MM.1S (cell line): ENCODE measurements at regions not wholly inside any gene's neighbourhood (a gene's known extent, or its start where the extent isn't known, plus 50 kb on each side); places are given as distances from the start of the nearest gene placed in this dataset.

ENCODE experiments used
- DNase-seq: peaks from one replicate; pipeline ENCODE4 v3.0.0-alpha.2; 2015
- H2AFZ ChIP-seq: fragments of 300-600 bp; sonication (generic); 2 replicates; pipeline ENCODE4 v1.6.0; 2016; ENCODE audit warnings: antibody characterized with exemption, low read length
- H3F3A ChIP-seq: fragments of 300-600 bp; sonication (generic); 2 replicates; pipeline ENCODE4 v1.6.1; 2016; ENCODE audit warnings: mild to moderate bottlenecking, antibody characterized with exemption, low read length, moderate library complexity, mixed read lengths; ENCODE audit not compliant: insufficient read depth
- H3K27ac ChIP-seq: fragments of 300-600 bp; sonication (generic); 2 replicates; pipeline ENCODE4 v1.5.1; 2016; ENCODE audit warnings: mild to moderate bottlenecking, low read length
- H3K27me3 ChIP-seq: fragments of 300-600 bp; sonication (generic); replicated peaks from 2 replicates; pipeline ENCODE4 v1.6.0; 2016; ENCODE audit warnings: low read length; ENCODE audit not compliant: insufficient read depth
- H3K36me3 ChIP-seq: fragments of 300-600 bp; sonication (generic); replicated peaks from 2 replicates; pipeline ENCODE4 v1.6.1; 2016; ENCODE audit warnings: mild to moderate bottlenecking, low read length, mixed read lengths; ENCODE audit not compliant: insufficient read depth
- H3K4me1 ChIP-seq: fragments of 300-600 bp; sonication (generic); 2 replicates; pipeline ENCODE4 v1.6.1; 2016; ENCODE audit warnings: low read length, mixed read lengths
- H3K4me2 ChIP-seq: fragments of 300-600 bp; sonication (generic); 2 replicates; pipeline ENCODE4 v1.6.0; 2016; ENCODE audit warnings: low read depth, low read length
- H3K4me3 ChIP-seq: fragments of 300-600 bp; sonication (generic); 2 replicates; pipeline ENCODE4 v1.5.1; 2016; ENCODE audit warnings: low read length, mixed read lengths
- H3K79me2 ChIP-seq: fragments of 300-600 bp; sonication (generic); 2 replicates; pipeline ENCODE4 v1.6.1; 2016; ENCODE audit warnings: mixed run types, low read length, mixed read lengths
- H3K9ac ChIP-seq: fragments of 300-600 bp; sonication (generic); 2 replicates; pipeline ENCODE4 v1.6.1; 2016; ENCODE audit warnings: low read length, mixed read lengths
- H3K9me2 ChIP-seq: fragments of 300-600 bp; sonication (generic); replicated peaks from 2 replicates; pipeline ENCODE4 v1.6.1; 2016; ENCODE audit warnings: mild to moderate bottlenecking, low read length, mixed read lengths; ENCODE audit not compliant: insufficient read depth
- H3K9me3 ChIP-seq: fragments of 300-600 bp; sonication (generic); replicated peaks from 2 replicates; pipeline ENCODE4 v1.6.1; 2016; ENCODE audit warnings: mild to moderate bottlenecking, low read length, mixed read lengths; ENCODE audit not compliant: insufficient read depth
- H4K20me1 ChIP-seq: fragments of 300-600 bp; sonication (generic); 2 replicates; pipeline ENCODE4 v1.6.1; 2016; ENCODE audit warnings: mild to moderate bottlenecking, low read length, moderate library complexity, mixed read lengths; ENCODE audit not compliant: insufficient read depth
- EZH2 ChIP-seq: fragments of 300-600 bp; sonication (generic); optimal IDR thresholded peaks from 2 replicates; pipeline ENCODE3; 2017; ENCODE audit warnings: low read depth, mild to moderate bottlenecking, antibody characterized with exemption, low read length, mixed read lengths
- EZH2phosphoT487 ChIP-seq: fragments of 300-600 bp; sonication (generic); IDR thresholded peaks from 2 replicates; pipeline ENCODE4 v1.6.1; 2018; ENCODE audit warnings: antibody characterized with exemption, low read length
- TF ChIP-seq, protein P1 (sequence below): fragments of 300-600 bp; sonication (generic); IDR thresholded peaks from 2 replicates; pipeline ENCODE4 v1.5.1; 2016; ENCODE audit warnings: antibody characterized with exemption, low read length, mixed read lengths

DNA sequence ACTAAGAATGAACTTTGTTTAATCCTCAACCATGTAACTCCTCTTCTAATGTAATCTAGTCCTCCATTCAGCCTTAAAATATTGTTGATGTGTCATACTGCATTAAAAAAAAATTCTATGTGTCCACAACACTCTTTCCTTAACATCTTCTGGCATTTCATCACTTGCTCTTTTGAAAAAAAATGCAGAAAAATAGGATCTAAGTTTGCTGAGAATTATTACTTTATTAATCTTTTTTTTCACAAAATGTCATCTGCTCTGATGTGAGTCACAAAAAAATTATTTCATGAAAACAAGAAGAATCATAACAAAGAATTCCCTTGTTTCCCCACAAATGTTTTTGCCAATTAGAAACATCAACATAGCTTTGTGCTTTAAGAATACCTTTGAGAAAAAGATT, 410.1 kb upstream of the MGAT4C start:
- DNase-seq = no peak
- Histone ChIP-seq H3K4me2 (no peak overlapping the region), H3K4me1 (no peaks in the 10 kb centered on the region)

DNA sequence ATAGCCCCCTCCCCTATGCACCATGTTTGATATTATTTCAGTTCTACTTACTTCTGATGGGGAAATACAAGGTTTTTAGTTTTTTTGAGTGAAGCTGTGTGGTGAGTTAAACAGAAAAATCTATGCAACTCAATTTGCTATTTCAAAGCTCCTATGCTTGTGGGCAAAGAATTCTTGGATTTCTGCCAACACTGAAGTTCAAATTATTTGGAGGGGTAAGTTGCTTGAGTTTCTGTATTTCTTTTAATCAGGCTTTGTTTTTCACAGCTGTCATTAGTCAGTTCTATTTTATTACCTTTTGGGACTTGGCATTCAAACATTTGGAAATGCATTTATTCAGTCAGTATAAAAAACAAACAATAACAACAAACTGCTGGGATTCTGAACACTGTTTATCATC, 407.5 kb upstream of the MGAT4C start:
- H3K36me3 ChIP-seq = no peaks in the 10 kb centered on the region
- H3K9me3 ChIP-seq = no peaks in the 10 kb centered on the region
- no peaks in the 10 kb centered on the region for H3K9me2 ChIP-seq
- H3K27ac ChIP-seq = no peak overlapping the region
- H3K9ac ChIP-seq = no peak overlapping the region
- no peak overlapping the region for H2AFZ ChIP-seq
- H4K20me1 ChIP-seq = no peaks in the 10 kb centered on the region
- H3F3A ChIP-seq = no peaks in the 10 kb centered on the region
- no peaks in the 10 kb centered on the region for H3K79me2 ChIP-seq
- TF ChIP-seq, protein P1, sequence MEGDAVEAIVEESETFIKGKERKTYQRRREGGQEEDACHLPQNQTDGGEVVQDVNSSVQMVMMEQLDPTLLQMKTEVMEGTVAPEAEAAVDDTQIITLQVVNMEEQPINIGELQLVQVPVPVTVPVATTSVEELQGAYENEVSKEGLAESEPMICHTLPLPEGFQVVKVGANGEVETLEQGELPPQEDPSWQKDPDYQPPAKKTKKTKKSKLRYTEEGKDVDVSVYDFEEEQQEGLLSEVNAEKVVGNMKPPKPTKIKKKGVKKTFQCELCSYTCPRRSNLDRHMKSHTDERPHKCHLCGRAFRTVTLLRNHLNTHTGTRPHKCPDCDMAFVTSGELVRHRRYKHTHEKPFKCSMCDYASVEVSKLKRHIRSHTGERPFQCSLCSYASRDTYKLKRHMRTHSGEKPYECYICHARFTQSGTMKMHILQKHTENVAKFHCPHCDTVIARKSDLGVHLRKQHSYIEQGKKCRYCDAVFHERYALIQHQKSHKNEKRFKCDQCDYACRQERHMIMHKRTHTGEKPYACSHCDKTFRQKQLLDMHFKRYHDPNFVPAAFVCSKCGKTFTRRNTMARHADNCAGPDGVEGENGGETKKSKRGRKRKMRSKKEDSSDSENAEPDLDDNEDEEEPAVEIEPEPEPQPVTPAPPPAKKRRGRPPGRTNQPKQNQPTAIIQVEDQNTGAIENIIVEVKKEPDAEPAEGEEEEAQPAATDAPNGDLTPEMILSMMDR = no peak
- TF ChIP-seq EZH2 (no peak), EZH2phosphoT487 (no peak)
- no peak overlapping the region for H3K4me2 ChIP-seq
- no peaks in the 10 kb centered on the region for H3K27me3 ChIP-seq
- no peak overlapping the region for H3K4me3 ChIP-seq
- H3K4me1 ChIP-seq = no peaks in the 10 kb centered on the region
- no peak for DNase-seq

More for the DNA sequence above, 410.1 kb upstream of the MGAT4C start:
- Histone ChIP-seq H3K27me3 (no peaks in the 10 kb centered on the region), H3K27ac (no peak overlapping the region), H3K9me3 (no peaks in the 10 kb centered on the region), H2AFZ (no peak overlapping the region), H3K9me2 (no peaks in the 10 kb centered on the region), H3K36me3 (no peaks in the 10 kb centered on the region), H3F3A (no peaks in the 10 kb centered on the region), H3K79me2 (no peaks in the 10 kb centered on the region), H3K4me3 (no peak overlapping the region), H3K9ac (no peak overlapping the region), H4K20me1 (no peaks in the 10 kb centered on the region)
- TF ChIP-seq, protein P1 = no peak
- no peak for TF ChIP-seq EZH2
- TF ChIP-seq EZH2phosphoT487 = no peak

DNA sequence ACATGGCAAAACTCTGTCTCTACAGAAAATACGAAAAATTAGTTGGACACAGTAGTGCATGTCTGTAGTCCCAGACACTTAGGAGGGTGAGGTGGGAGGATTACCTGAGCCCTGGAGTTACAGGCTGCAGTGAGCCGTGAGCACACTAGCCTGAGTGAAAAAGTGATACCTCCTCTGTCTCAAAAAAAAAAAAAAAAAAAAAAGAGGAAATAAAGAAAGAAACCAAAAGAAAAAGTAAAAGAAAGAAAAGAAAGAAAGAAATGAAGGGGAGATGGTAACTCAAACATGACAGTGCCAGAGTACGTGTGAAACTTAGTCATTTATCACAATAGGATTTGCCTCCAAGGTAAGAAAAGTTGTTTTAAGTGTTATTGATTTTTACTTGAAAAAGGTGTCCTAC, 407.0 kb upstream of the MGAT4C start:
- no peaks in the 10 kb centered on the region for H3K79me2 ChIP-seq
- H3F3A ChIP-seq = no peaks in the 10 kb centered on the region
- no peak overlapping the region for H3K4me3 ChIP-seq
- H3K4me1 ChIP-seq = no peaks in the 10 kb centered on the region
- H2AFZ ChIP-seq = no peak overlapping the region
- TF ChIP-seq EZH2phosphoT487 (no peak), EZH2 (no peak)
- TF ChIP-seq, protein P1 = no peak
- DNase-seq = no peak
- H3K9me2 ChIP-seq = no peaks in the 10 kb centered on the region
- H3K4me2 ChIP-seq = no peak overlapping the region
- no peaks in the 10 kb centered on the region for H3K36me3 ChIP-seq
- no peaks in the 10 kb centered on the region for H4K20me1 ChIP-seq
- H3K9me3 ChIP-seq = no peaks in the 10 kb centered on the region
- no peak overlapping the region for H3K9ac ChIP-seq
- H3K27me3 ChIP-seq = no peaks in the 10 kb centered on the region
- H3K27ac ChIP-seq = no peak overlapping the region
